NB4 (cell line): ENCODE measurements at regions not wholly inside any gene's neighbourhood (a gene's known extent, or its start where the extent isn't known, plus 50 kb on each side); places are given as distances from the start of the nearest gene placed in this dataset.

ENCODE experiments used
- DNase-seq: peaks from one replicate; pipeline ENCODE4 v3.0.0; 2010; ENCODE audit warnings: low read depth
- H3K4me3 ChIP-seq: one replicate; pipeline ENCODE4 v1.5.1; 2011; ENCODE audit warnings: mild to moderate bottlenecking, low read depth, low read length, moderate library complexity
- CTCF ChIP-seq: IDR thresholded peaks from one replicate; pipeline ENCODE4 v1.5.1; 2012; ENCODE audit warnings: low read depth, low read length
- MAX ChIP-seq: IDR thresholded peaks from 2 replicates; pipeline ENCODE4 v1.6.1; 2011; ENCODE audit warnings: low read depth, low read length
- MYC ChIP-seq: IDR thresholded peaks from 2 replicates; pipeline ENCODE4 v1.6.1; 2011; ENCODE audit warnings: low read depth, low read length
- POLR2A ChIP-seq: IDR thresholded peaks from 2 replicates; pipeline ENCODE4 v1.6.1; 2011; ENCODE audit warnings: mild to moderate bottlenecking; ENCODE audit not compliant: insufficient read length; ENCODE audit errors: extremely low read depth

GRCh38 chr16:85521552-85522307, 91.4 kb upstream of the GSE1 start:
- TF ChIP-seq POLR2A (no peak), MYC (no peak), CTCF (no peak), MAX (no peak)
- H3K4me3 ChIP-seq: no peak overlapping the region
- DNase-seq: no peak

GRCh38 chr16:85522308-85522841, 90.7 kb upstream of the GSE1 start:
- no peak for TF ChIP-seq CTCF
- TF ChIP-seq POLR2A: no peak
- TF ChIP-seq MYC: no peak
- no peak for TF ChIP-seq MAX
- no peak for DNase-seq
- H3K4me3 ChIP-seq: no peak overlapping the region

GRCh38 chr16:85522842-85523601, 90.1 kb upstream of the GSE1 start:
- DNase-seq: no peak
- TF ChIP-seq CTCF: no peak
- no peak for TF ChIP-seq POLR2A
- TF ChIP-seq MYC: no peak
- no peak for TF ChIP-seq MAX
- H3K4me3 ChIP-seq: no peak overlapping the region

- TF ChIP-seq POLR2A (no peak), MAX (no peak), CTCF (no peak), MYC (no peak)
- no peak overlapping the region for H3K4me3 ChIP-seq
- peak; percentile 44 for DNase-seq
Measured at GRCh38 chr16:85523602-85524364, 89.3 kb upstream of the GSE1 start.

GRCh38 chr16:85524365-85524629, 88.8 kb upstream of the GSE1 start:
- peak; percentile 74 for DNase-seq
- H3K4me3 ChIP-seq: no peak overlapping the region
- no peak for TF ChIP-seq MAX
- no peak for TF ChIP-seq POLR2A
- TF ChIP-seq MYC: no peak
- no peak for TF ChIP-seq CTCF
